ENCODE measurements at regions not wholly inside any gene's neighbourhood (a gene's known extent, or its start where the extent isn't known, plus 50 kb on each side); places are given as distances from the start of the nearest gene placed in this dataset.

- H3K9ac ChIP-seq (ENCODE audit: low read depth, low read length, poor library complexity, severe bottlenecking), result no peak overlapping the region
These were observed 569.6 kb upstream of the TUSC1 start for GRCh38 chr9:26247861-26248260.

GRCh38 chr9:26244661-26245451 lies 566.6 kb upstream of the TUSC1 start:
- H3F3A ChIP-seq (ENCODE audit: low read depth), result no peaks in the 10 kb centered on the region
- no peaks in the 10 kb centered on the region for H3K79me2 ChIP-seq (ENCODE audit: insufficient read depth, low read length)
- H3K27me3 ChIP-seq (ENCODE audit: insufficient read depth, low read length, poor library complexity, severe bottlenecking), result no peaks in the 10 kb centered on the region
- H2AFZ ChIP-seq (ENCODE audit: low read length), result no peak overlapping the region
- H3K36me3 ChIP-seq (ENCODE audit: insufficient read depth, low read length), result no peaks in the 10 kb centered on the region
- H3K9me2 ChIP-seq (replicated peaks; ENCODE audit: low read depth, low read length), result no peaks in the 10 kb centered on the region
- H3K4me2 ChIP-seq (ENCODE audit: low read depth, low read length, poor library complexity, severe bottlenecking), result no peak overlapping the region
- no peaks in the 10 kb centered on the region for H3K4me1 ChIP-seq (ENCODE audit: insufficient read depth, low read length, poor library complexity, severe bottlenecking)
- H3K4me3 ChIP-seq (ENCODE audit: low read length, poor library complexity, severe bottlenecking), result no peak overlapping the region
- H3K9ac ChIP-seq (ENCODE audit: low read depth, low read length, poor library complexity, severe bottlenecking), result no peak overlapping the region
- no peaks in the 10 kb centered on the region for H3K9me3 ChIP-seq (ENCODE audit: insufficient read depth, low read depth, low read length)
- H4K20me1 ChIP-seq (ENCODE audit: insufficient read depth, low read length, poor library complexity, severe bottlenecking), result no peaks in the 10 kb centered on the region
- TF ChIP-seq CTCF (conservative IDR thresholded peaks at IDR 0.05; ENCODE audit: low read length), result no peak
- no peak for TF ChIP-seq EZH2phosphoT487 (IDR thresholded peaks at IDR 0.05; ENCODE audit: borderline replicate concordance)

More at GRCh38 chr9:26247861-26248260, 569.6 kb upstream of the TUSC1 start:
- no peaks in the 10 kb centered on the region for H3F3A ChIP-seq (ENCODE audit: low read depth)
- H3K27me3 ChIP-seq (ENCODE audit: insufficient read depth, low read length, poor library complexity, severe bottlenecking), result no peaks in the 10 kb centered on the region
- H3K4me1 ChIP-seq (ENCODE audit: insufficient read depth, low read length, poor library complexity, severe bottlenecking), result no peaks in the 10 kb centered on the region
- no peak for TF ChIP-seq EZH2phosphoT487 (IDR thresholded peaks at IDR 0.05; ENCODE audit: borderline replicate concordance)
- no peaks in the 10 kb centered on the region for H3K9me2 ChIP-seq (replicated peaks; ENCODE audit: low read depth, low read length)
- no peaks in the 10 kb centered on the region for H3K79me2 ChIP-seq (ENCODE audit: insufficient read depth, low read length)
- no peaks in the 10 kb centered on the region for H3K36me3 ChIP-seq (ENCODE audit: insufficient read depth, low read length)
- H2AFZ ChIP-seq (ENCODE audit: low read length), result no peak overlapping the region
- no peaks in the 10 kb centered on the region for H4K20me1 ChIP-seq (ENCODE audit: insufficient read depth, low read length, poor library complexity, severe bottlenecking)
- H3K4me3 ChIP-seq (ENCODE audit: low read length, poor library complexity, severe bottlenecking), result no peak overlapping the region
- H3K4me2 ChIP-seq (ENCODE audit: low read depth, low read length, poor library complexity, severe bottlenecking), result no peak overlapping the region
- H3K9me3 ChIP-seq (ENCODE audit: insufficient read depth, low read depth, low read length), result no peaks in the 10 kb centered on the region

GRCh38 chr9:26243726-26244125 lies 565.5 kb upstream of the TUSC1 start:
- Histone ChIP-seq H3K4me1 (ENCODE audit: insufficient read depth, low read length, poor library complexity, severe bottlenecking) (no peaks in the 10 kb centered on the region), H3F3A (ENCODE audit: low read depth) (no peaks in the 10 kb centered on the region), H3K27me3 (ENCODE audit: insufficient read depth, low read length, poor library complexity, severe bottlenecking) (no peaks in the 10 kb centered on the region), H3K4me3 (ENCODE audit: low read length, poor library complexity, severe bottlenecking) (no peak overlapping the region), H3K4me2 (ENCODE audit: low read depth, low read length, poor library complexity, severe bottlenecking) (no peak overlapping the region), H3K9ac (ENCODE audit: low read depth, low read length, poor library complexity, severe bottlenecking) (no peak overlapping the region), H2AFZ (ENCODE audit: low read length) (no peak overlapping the region), H3K36me3 (ENCODE audit: insufficient read depth, low read length) (no peaks in the 10 kb centered on the region), H4K20me1 (ENCODE audit: insufficient read depth, low read length, poor library complexity, severe bottlenecking) (no peaks in the 10 kb centered on the region), H3K9me2 (replicated peaks; ENCODE audit: low read depth, low read length) (no peaks in the 10 kb centered on the region), H3K9me3 (ENCODE audit: insufficient read depth, low read depth, low read length) (no peaks in the 10 kb centered on the region), H3K79me2 (ENCODE audit: insufficient read depth, low read length) (no peaks in the 10 kb centered on the region)
- TF ChIP-seq CTCF (conservative IDR thresholded peaks at IDR 0.05; ENCODE audit: low read length) (no peak), EZH2phosphoT487 (IDR thresholded peaks at IDR 0.05; ENCODE audit: borderline replicate concordance) (no peak)
